B cell (primary cell): ENCODE measurements at regions not wholly inside any gene's neighbourhood (a gene's known extent, or its start where the extent isn't known, plus 50 kb on each side); places are given as distances from the start of the nearest gene placed in this dataset.

ENCODE experiments used
- ATAC-seq: fragments of 200-7000 bp; cut with Tn5 transposase; one replicate; pipeline ENCODE4 v1.10.0; 2021; ENCODE audit warnings: low read depth, mild to moderate bottlenecking, moderate number of reproducible peaks, moderate library complexity
- CTCF ChIA-PET: fragments of 350-600 bp; sonication (Branson Sonifier 250); formaldehyde crosslinking; loops from one replicate; lab custom pipeline; 2021; ENCODE audit warnings: antibody characterized with exemption, inconsistent platforms; lab: Charles Lee
- POLR2A ChIA-PET: fragments of 350-600 bp; sonication (Branson Sonifier 250); formaldehyde crosslinking; loops from one replicate; lab custom pipeline; 2021; ENCODE audit warnings: antibody characterized with exemption; lab: Charles Lee
- DNase-seq: peaks from one replicate; pipeline ENCODE4 v3.0.0; 2013
- H2AFZ ChIP-seq: 2 replicates; pipeline ENCODE4 v1.6.1; 2012; ENCODE audit warnings: mild to moderate bottlenecking, low read depth, low read length; ENCODE audit not compliant: insufficient read depth, poor library complexity, severe bottlenecking
- H3K27ac ChIP-seq, 2 donors: 1 replicate in 1 of 2; 2 replicates in 1 of 2; pipeline ENCODE4 v1.5.1; 2012 to 2013; ENCODE audit warnings: low read length in 2 of 2, mild to moderate bottlenecking in 2 of 2, moderate library complexity in 1 of 2
- H3K27me3 ChIP-seq, 4 experiments: fragments of 200-600 bp in 1 of 4; sonication (generic) in 1 of 4; replicated peaks in 1 of 4; 1 replicate in 2 of 4; 2 replicates in 2 of 4; pipeline versions ENCODE4 v1.6.1 to v1.7.0; 2013 to 2016; ENCODE audit warnings: low read length in 3 of 4, mild to moderate bottlenecking in 2 of 4, mixed read lengths in 1 of 4, moderate library complexity in 1 of 4; ENCODE audit not compliant: insufficient read depth in 4 of 4, control insufficient read depth in 3 of 4; ENCODE audit errors: control extremely low read depth in 1 of 4
- H3K36me3 ChIP-seq, 2 experiments: replicated peaks in 1 of 2; 1 replicate in 1 of 2; 2 replicates in 1 of 2; pipeline versions ENCODE4 v1.6.1 to v1.7.1; 2013; ENCODE audit warnings: low read length in 1 of 2; ENCODE audit not compliant: insufficient read depth in 2 of 2, control insufficient read depth in 1 of 2; ENCODE audit errors: control extremely low read depth in 1 of 2, extremely low read depth in 1 of 2
- H3K4me1 ChIP-seq, 2 donors: fragments of 200-600 bp in 1 of 2; sonication (generic) in 1 of 2; 1 replicate in 1 of 2; 2 replicates in 1 of 2; pipeline versions ENCODE4 v1.5.1 to v1.6.1; 2013 to 2017; ENCODE audit warnings: low read length in 2 of 2; ENCODE audit not compliant: control insufficient read depth in 2 of 2, insufficient read depth in 2 of 2
- H3K4me2 ChIP-seq: replicated peaks from 2 replicates; pipeline ENCODE3; 2012; ENCODE audit warnings: mild to moderate bottlenecking, low read depth, low read length; ENCODE audit not compliant: poor library complexity, severe bottlenecking
- H3K4me3 ChIP-seq, 5 experiments: fragments of 200-600 bp in 1 of 5; sonication (generic) in 1 of 5; 1 replicate in 3 of 5; 2 replicates in 2 of 5; pipeline versions ENCODE4 v1.5.1 to v1.7.0; 2011 to 2016; ENCODE audit warnings: low read length in 4 of 5, mild to moderate bottlenecking in 4 of 5, low read depth in 2 of 5, control low read depth in 1 of 5, moderate library complexity in 1 of 5; ENCODE audit not compliant: insufficient read depth in 1 of 5; ENCODE audit errors: control extremely low read depth in 1 of 5, extremely low read depth in 1 of 5
- H3K79me2 ChIP-seq: fragments of 200-600 bp; sonication (generic); one replicate; pipeline ENCODE4 v1.6.0; 2016; ENCODE audit warnings: low read length; ENCODE audit not compliant: control insufficient read depth, insufficient read depth
- H3K9ac ChIP-seq: fragments of 200-600 bp; sonication (generic); 2 replicates; pipeline ENCODE4 v1.6.1; 2017; ENCODE audit warnings: mild to moderate bottlenecking, low read length, moderate library complexity
- H3K9me3 ChIP-seq, 3 donors: one replicate each; pipeline versions ENCODE4 v1.6.1 to v1.7.1; 2013; ENCODE audit warnings: low read length in 2 of 3; ENCODE audit not compliant: control insufficient read depth in 2 of 3, insufficient read depth in 1 of 3; ENCODE audit errors: control extremely low read depth in 1 of 3
- H4K20me1 ChIP-seq: 2 replicates; pipeline ENCODE4 v1.6.0; 2012; ENCODE audit warnings: mild to moderate bottlenecking, low read length; ENCODE audit not compliant: insufficient read depth, control insufficient read depth, poor library complexity, severe bottlenecking
- H3K27ac Mint-ChIP-seq: one replicate; pipeline ENCODE4 v1.8.0; 2021; ENCODE audit warnings: mixed read lengths
- H3K27me3 Mint-ChIP-seq: one replicate; pipeline ENCODE4 v1.8.0; 2021; ENCODE audit warnings: mixed read lengths
- H3K4me1 Mint-ChIP-seq: one replicate; pipeline ENCODE4 v1.8.0; 2021; ENCODE audit warnings: mixed read lengths
- H3K4me3 Mint-ChIP-seq: one replicate; pipeline ENCODE4 v1.8.0; 2021; ENCODE audit warnings: mixed read lengths
- H3K9me3 Mint-ChIP-seq: one replicate; pipeline ENCODE4 v1.8.0; 2022; ENCODE audit warnings: mixed read lengths; ENCODE audit not compliant: insufficient read depth
- CTCF ChIP-seq: fragments of 200-600 bp; IDR thresholded peaks from one replicate; pipeline ENCODE4 v1.8.0; 2022; ENCODE audit warnings: antibody characterized with exemption, mild to moderate bottlenecking
- EZH2 ChIP-seq: IDR thresholded peaks from 2 replicates; pipeline ENCODE4 v1.6.1; 2012; ENCODE audit warnings: borderline replicate concordance, low read depth, mild to moderate bottlenecking, moderate library complexity, low read length; ENCODE audit not compliant: insufficient read depth, poor library complexity, severe bottlenecking
- WGBS: methylation state at CpG from one replicate; pipeline ENCODE4 v1.1.5; 2013; ENCODE audit warnings: missing lambda C conversion rate; ENCODE audit not compliant: insufficient coverage; 5-methylcytosine and 5-hydroxymethylcytosine counted together
- intact Hi-C: fragments of 100-400 bp; cut with micrococcal nuclease; formaldehyde crosslinking; loops from one replicate; pipeline ENCODE4 v1.10.0; 2022

GRCh38 chr13:44763615-44764301, 187.6 kb upstream of the TSC22D1 start:
- Histone ChIP-seq H3K36me3 (no peaks in the 10 kb centered on the region), H4K20me1 (no peaks in the 10 kb centered on the region), H3K4me3 (no peak overlapping the region), H3K27ac (no peak overlapping the region), H3K9ac (no peak overlapping the region), H3K4me1 (peaks cover 0 to 4% of the 10 kb centered on the region in 2 donors), H3K4me2 (no peak overlapping the region), H3K27me3 (peaks cover 0 to 5% (median 0%) of the 10 kb centered on the region in 4 experiments), H3K79me2 (no peaks in the 10 kb centered on the region), H2AFZ (no peak overlapping the region), H3K9me3 (no peaks in the 10 kb centered on the region)
- DNase-seq (no peak), ATAC-seq (no peak)
- peaks cover 6% of the 10 kb centered on the region for H3K4me1 Mint-ChIP-seq
- no peak overlapping the region for H3K27ac Mint-ChIP-seq
- ChIA-PET CTCF (no interaction called here), POLR2A (no interaction called here)
- H3K9me3 Mint-ChIP-seq, result no peaks in the 10 kb centered on the region
- no peak overlapping the region for H3K4me3 Mint-ChIP-seq
- TF ChIP-seq EZH2 (no peak), CTCF (no peak)
- 79% methylated on average over 8 of the region's 11 CpGs for WGBS
- H3K27me3 Mint-ChIP-seq, result peaks cover 8% of the 10 kb centered on the region
- intact Hi-C loops, result no loop called here

GRCh38 chr13:44762911-44763310, 186.8 kb upstream of the TSC22D1 start:
- Histone ChIP-seq H3K79me2 (no peaks in the 10 kb centered on the region), H3K4me3 (no peak overlapping the region), H3K9me3 (no peaks in the 10 kb centered on the region), H3K4me2 (no peak overlapping the region), H2AFZ (no peak overlapping the region), H4K20me1 (no peaks in the 10 kb centered on the region), H3K9ac (no peak overlapping the region), H3K27me3 (peaks cover 0 to 5% (median 0%) of the 10 kb centered on the region in 4 experiments), H3K4me1 (no peaks in the 10 kb centered on the region), H3K36me3 (no peaks in the 10 kb centered on the region), H3K27ac (no peak overlapping the region)
- TF ChIP-seq CTCF, result no peak
- ChIA-PET POLR2A (no interaction called here), CTCF (no interaction called here)
- H3K27ac Mint-ChIP-seq, result no peak overlapping the region
- intact Hi-C loops, result no loop called here
- no peak overlapping the region for H3K4me3 Mint-ChIP-seq
- ATAC-seq, result no peak
- H3K4me1 Mint-ChIP-seq, result peaks cover under 1% of the 10 kb centered on the region
- no peaks in the 10 kb centered on the region for H3K9me3 Mint-ChIP-seq
- WGBS, result no CpG with 5 or more reads among the region's 1 CpG
- H3K27me3 Mint-ChIP-seq, result peaks cover 8% of the 10 kb centered on the region
- no peak for DNase-seq
